Skin of body (tissue), 1 donor: ENCODE measurements at regions not wholly inside any gene's neighbourhood (a gene's known extent, or its start where the extent isn't known, plus 50 kb on each side); places are given as distances from the start of the nearest gene placed in this dataset.
A peak's percentile ranks its signal among the peaks of the same experiment; 100 is the strongest.
"Not testable (repeated sequence)": the region's sequence is repeated elsewhere in the genome, so short reads cannot be mapped to it uniquely, and the experiment has no call there.

ENCODE experiments used
- DNase-seq: peaks from one replicate; lab custom pipeline; 2025; lab: John Stamatoyannopoulos, UW

GRCh38 chr2:173545364-173545763 lies 190.7 kb downstream of the CDCA7 start:
- no peak for DNase-seq

- no peak for DNase-seq
Measured at GRCh38 chr2:173547499-173547898, 192.8 kb downstream of the CDCA7 start.

GRCh38 chr2:173550143-173550542 lies 195.5 kb downstream of the CDCA7 start:
- DNase-seq, result no peak

- no peak for DNase-seq
Measured at GRCh38 chr2:173552531-173552930, 197.9 kb downstream of the CDCA7 start.

GRCh38 chr2:173553593-173553992 lies 198.9 kb downstream of the CDCA7 start:
- DNase-seq, result no peak

- peak; percentile 17 for DNase-seq
Measured at GRCh38 chr2:173555833-173556232, 201.2 kb downstream of the CDCA7 start.

- DNase-seq, result no peak
Measured at GRCh38 chr2:173556816-173557215, 202.1 kb downstream of the CDCA7 start.

- no peak for DNase-seq
Measured at GRCh38 chr2:173557497-173557896, 202.8 kb downstream of the CDCA7 start.

GRCh38 chr2:173567493-173567892 lies 212.8 kb downstream of the CDCA7 start:
- no peak for DNase-seq

- DNase-seq, result no peak
Measured at GRCh38 chr2:173568054-173568453, 213.4 kb downstream of the CDCA7 start.

GRCh38 chr2:173571021-173571821 lies 216.5 kb downstream of the CDCA7 start:
- DNase-seq, result no peak

GRCh38 chr2:173571887-173572680 lies 217.4 kb downstream of the CDCA7 start:
- DNase-seq, result no peak

- no peak for DNase-seq
Measured at GRCh38 chr2:173572848-173573247, 218.2 kb downstream of the CDCA7 start.

- DNase-seq, result not testable (repeated sequence)
Measured at GRCh38 chr2:173573782-173574181, 219.1 kb downstream of the CDCA7 start.

- DNase-seq, result no peak
Measured at GRCh38 chr2:173574324-173575112, 219.8 kb downstream of the CDCA7 start.

GRCh38 chr2:173578404-173579107 lies 223.9 kb downstream of the CDCA7 start:
- DNase-seq, result no peak

- no peak for DNase-seq
Measured at GRCh38 chr2:173580351-173580750, 225.7 kb downstream of the CDCA7 start.

- DNase-seq, result peak; percentile 11
Measured at GRCh38 chr2:173580956-173581355, 226.3 kb downstream of the CDCA7 start.

GRCh38 chr2:173583196-173583595 lies 228.5 kb downstream of the CDCA7 start:
- DNase-seq, result no peak

GRCh38 chr2:173584000-173584399 lies 229.3 kb downstream of the CDCA7 start:
- DNase-seq, result no peak
